ENCODE measurements at regions not wholly inside any gene's neighbourhood (a gene's known extent, or its start where the extent isn't known, plus 50 kb on each side); places are given as distances from the start of the nearest gene placed in this dataset.
"Not testable (repeated sequence)": the region's sequence is repeated elsewhere in the genome, so short reads cannot be mapped to it uniquely, and the experiment has no call there.

DNA sequence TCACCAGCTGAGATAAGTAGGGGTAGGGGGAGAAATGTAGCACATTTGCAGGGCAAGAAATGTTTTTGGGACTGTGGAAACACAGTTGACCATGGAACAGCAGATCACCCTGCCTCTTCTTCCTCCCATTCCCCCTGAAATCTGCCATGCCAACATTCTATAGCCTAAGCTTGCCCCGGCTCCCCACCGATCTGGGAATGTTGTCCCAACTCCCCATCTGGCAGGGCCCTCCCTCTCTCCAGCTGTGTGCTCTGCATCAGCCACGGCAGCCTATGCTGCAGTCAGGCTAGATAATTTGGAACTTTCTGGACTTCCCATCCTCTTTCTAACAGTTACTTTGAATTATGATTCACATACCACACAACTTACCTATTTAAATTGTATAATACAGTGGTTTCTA is 425.1 kb upstream of the RAB6C start:
- DNase-seq, result no peak

- DNase-seq, result no peak
Observed at GRCh38 chr2:129559101-129559500, 420.4 kb upstream of the RAB6C start.

- no peak for DNase-seq
Observed at GRCh38 chr2:129565551-129566109, 413.8 kb upstream of the RAB6C start.

- not testable (repeated sequence) for DNase-seq
Observed at GRCh38 chr2:129570812-129571211, 408.7 kb upstream of the RAB6C start.

- DNase-seq, result no peak
Observed at GRCh38 chr2:129575431-129575830, 404.0 kb upstream of the RAB6C start.

GRCh38 chr2:129575880-129576279 is 403.6 kb upstream of the RAB6C start:
- DNase-seq, result no peak

- no peak for DNase-seq
Observed at GRCh38 chr2:129580001-129580400, 399.5 kb upstream of the RAB6C start.

GRCh38 chr2:129585760-129586159 is 393.7 kb upstream of the RAB6C start:
- no peak for DNase-seq

DNA sequence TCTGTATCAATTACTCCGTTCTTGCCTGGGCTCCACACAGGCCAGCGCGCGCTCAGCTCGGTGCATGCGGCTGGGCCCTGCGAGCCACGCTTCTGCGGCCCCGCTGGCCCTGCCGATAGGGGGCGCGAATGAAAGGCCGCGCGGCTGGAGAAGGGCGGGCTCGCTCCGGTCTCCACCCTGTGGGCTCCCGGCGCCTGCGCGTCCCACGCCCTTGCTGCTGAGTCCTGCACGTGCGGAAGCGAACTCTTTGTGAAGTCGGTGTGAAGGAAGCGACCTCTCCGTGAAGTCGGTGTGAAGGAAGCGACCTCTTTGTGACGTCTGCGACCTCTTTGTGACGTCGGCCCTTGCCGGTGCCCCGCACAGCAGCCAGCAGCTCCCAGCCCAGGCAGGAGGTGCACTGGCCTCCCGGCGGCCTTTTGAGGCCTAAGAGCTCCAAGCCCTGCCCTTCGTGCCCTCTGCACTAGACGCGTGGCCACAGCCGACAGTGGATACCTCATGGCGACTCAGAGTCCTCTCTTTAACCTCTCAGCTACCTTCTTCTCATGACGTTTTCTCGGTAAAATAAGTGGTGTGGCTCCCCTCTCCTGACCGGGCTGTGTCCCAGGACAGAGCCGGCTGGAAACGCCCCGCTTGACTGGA is 391.9 kb upstream of the RAB6C start:
- no peak for DNase-seq

- no peak for DNase-seq
Observed at GRCh38 chr2:129604560-129604959, 374.9 kb upstream of the RAB6C start.

DNA sequence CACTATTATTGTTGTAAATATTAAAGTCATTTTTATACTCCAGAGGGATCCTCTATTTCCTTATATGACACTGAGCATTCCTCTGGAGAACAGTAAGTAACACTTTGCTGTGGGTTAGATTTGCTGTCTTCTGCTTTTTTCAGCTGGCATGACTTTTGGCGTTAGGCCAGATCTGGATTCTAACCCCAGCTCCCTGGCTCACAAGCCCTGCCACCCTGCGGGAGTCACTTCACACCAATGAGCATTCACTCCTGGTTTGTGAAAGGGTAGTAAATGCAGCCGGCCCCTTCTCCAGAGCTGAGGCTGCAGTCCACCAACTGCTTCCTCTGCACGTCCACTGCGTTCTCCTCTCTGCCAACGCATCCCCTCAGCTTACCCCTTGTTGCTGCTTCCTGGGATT is 373.8 kb upstream of the RAB6C start:
- peak; percentile 3 for DNase-seq

- no peak for DNase-seq
Observed at GRCh38 chr2:129606496-129607270, 372.8 kb upstream of the RAB6C start.

DNA sequence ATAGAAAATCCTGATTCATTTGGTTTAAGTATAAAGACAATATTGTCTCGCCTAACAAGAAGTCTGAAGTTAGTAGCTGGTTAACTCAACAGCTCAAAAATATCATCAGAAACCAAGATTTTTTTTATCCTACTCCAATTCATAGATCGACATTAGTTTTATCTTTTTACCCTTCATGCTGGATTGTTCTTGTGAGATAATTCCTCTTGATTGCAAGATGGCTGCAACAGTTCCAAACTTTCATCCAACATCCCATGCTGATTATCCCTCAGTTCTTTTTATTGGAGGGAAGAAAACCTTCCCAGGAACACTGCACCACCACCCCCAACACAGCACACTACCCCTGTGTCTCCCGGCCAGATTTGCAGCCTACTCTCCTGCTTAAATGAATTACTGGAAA is 370.2 kb upstream of the RAB6C start:
- DNase-seq, result no peak

DNA sequence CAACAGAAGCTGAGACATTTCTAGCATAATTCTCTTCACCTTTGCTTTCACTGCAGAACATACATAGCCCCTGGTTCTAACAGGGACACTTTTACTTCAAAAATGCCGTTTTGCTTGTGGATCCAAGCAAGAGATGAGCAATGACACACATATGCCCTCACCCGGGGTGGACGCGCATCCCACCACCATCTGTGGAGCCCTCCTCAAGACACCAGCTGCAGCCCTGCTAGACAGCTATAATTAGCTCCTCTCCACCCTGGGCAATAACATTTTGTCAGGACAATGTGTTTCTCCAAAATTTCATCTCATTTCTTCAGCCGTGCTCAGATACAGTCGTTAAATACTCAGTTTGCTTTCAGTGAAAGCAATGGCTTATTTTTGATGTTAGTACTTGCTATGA is 368.7 kb upstream of the RAB6C start:
- no peak for DNase-seq

- no peak for DNase-seq
Observed at GRCh38 chr2:129611471-129611870, 368.0 kb upstream of the RAB6C start.

GRCh38 chr2:129619471-129619870 is 360.0 kb upstream of the RAB6C start:
- DNase-seq, result no peak

- DNase-seq, result no peak
Observed at GRCh38 chr2:129620411-129620810, 359.1 kb upstream of the RAB6C start.

- no peak for DNase-seq
Observed at GRCh38 chr2:129623783-129624182, 355.7 kb upstream of the RAB6C start.

DNA sequence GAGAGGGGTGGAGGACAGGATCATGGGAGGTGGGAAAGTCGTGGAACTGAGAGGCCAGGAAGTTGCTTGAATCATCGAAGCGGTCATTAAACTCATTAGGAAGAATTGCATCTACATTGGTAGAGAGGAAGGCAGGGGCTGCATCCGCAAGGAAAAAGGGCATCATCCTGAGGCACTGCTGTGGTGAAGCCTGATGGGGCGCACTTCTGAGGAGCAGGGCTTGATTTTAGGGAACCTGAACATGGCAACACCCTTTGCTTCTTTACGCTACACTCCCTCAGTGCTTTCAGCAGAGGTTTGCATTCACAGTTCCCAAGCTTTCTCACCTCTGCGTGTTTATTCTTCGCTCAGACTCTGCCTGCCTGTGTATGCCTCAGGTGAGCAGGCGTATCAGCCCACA is 352.0 kb upstream of the RAB6C start:
- no peak for DNase-seq

DNA sequence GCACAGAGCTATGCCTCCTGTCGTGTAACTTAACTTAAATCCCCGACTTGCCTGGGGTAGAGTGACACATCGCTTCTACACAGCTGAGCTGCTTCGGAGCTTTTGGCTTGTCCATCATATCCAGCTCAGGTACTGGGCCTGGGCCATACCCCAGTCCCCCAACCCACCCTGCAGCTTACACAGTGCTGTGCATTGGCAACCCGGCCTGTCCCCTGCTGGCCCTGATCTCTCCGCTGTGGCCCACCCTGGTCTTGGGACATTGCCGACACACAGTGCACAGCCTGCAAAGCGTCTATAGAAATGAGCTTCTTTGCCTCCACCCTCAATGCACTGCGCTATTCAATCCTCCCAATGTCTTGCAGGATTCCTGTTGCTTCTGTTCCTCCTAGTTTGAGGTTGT is 342.8 kb upstream of the RAB6C start:
- DNase-seq, result no peak

DNA sequence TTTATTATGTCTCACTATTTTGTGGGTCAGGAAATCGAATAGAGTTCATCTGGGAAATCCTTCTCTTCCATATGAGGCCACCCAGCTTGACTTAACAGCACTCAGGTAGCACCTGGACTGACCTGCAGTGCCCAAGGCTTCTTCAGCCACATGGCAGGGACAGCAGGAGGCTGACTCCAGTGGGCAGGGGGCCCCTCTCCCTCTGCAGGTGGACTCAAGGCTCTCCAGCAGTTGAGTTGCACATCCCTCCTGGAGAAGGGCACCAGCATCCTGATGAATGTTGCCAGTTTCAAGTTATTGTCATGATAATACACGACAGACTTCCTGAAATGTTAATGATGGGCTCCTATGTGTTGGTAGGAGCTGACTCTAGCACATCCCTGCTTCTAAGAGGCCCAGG is 338.1 kb upstream of the RAB6C start:
- DNase-seq, result no peak

DNA sequence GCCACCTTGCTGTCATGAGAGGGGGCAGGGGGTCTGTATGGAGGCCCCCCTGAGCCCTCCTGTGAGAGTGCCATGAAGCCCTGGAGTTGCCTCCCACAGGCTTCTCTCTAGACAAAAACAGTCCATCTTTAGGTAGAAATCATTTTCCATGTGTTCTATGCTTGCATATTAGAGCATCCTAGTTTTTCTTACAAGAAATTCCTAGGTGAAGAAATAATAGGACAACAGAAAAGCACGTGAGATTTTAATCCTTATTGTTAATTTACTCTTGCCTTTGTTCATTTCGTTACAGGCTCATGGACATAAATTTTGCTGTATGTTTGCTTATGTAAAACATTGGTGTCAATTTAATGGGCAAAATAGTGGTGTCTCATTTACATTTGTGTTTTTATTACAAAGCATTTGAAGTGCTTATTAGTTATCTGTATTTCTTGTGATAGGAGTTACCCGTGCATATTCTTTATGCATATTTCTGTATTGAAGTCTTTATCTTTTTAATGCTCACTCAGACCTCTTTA is 336.9 kb upstream of the RAB6C start:
- no peak for DNase-seq

DNA sequence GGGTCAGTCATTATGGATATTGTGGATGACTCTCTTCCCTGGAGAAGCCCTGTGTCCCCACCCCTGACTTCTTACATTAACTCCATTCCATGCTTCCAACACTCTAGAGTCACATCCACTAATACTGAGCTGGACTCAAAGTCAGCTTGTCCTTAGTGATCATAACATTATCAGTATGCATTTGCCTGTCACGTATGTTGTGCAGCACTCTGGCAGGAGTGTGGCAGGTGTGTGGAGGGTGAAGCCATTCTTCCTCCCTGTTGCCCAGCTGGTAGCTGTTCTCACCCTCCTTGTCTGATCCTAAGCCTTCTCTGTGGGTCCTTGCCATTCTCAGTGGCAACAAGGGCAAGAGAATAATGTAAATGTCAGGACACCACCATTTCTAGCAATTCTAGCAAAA is 334.1 kb upstream of the RAB6C start:
- no peak for DNase-seq

- no peak for DNase-seq
Observed at GRCh38 chr2:129646107-129646506, 333.4 kb upstream of the RAB6C start.
